ENCODE measurements at regions not wholly inside any gene's neighbourhood (a gene's known extent, or its start where the extent isn't known, plus 50 kb on each side); places are given as distances from the start of the nearest gene placed in this dataset.
"Not testable (repeated sequence)": the region's sequence is repeated elsewhere in the genome, so short reads cannot be mapped to it uniquely, and the experiment has no call there.

- no peaks in the 10 kb centered on the region for H3K4me1 Mint-ChIP-seq
- H3K27me3 Mint-ChIP-seq: no peaks in the 10 kb centered on the region
- no peak overlapping the region for H3K4me3 Mint-ChIP-seq
- H3K9me3 Mint-ChIP-seq: peaks cover 7% of the 10 kb centered on the region
- no peaks in the 10 kb centered on the region for H3K36me3 Mint-ChIP-seq
- no peak overlapping the region for H3K27ac Mint-ChIP-seq
Observed at GRCh38 chr2:78778756-78779510, 246.6 kb upstream of the REG3G start.

DNA sequence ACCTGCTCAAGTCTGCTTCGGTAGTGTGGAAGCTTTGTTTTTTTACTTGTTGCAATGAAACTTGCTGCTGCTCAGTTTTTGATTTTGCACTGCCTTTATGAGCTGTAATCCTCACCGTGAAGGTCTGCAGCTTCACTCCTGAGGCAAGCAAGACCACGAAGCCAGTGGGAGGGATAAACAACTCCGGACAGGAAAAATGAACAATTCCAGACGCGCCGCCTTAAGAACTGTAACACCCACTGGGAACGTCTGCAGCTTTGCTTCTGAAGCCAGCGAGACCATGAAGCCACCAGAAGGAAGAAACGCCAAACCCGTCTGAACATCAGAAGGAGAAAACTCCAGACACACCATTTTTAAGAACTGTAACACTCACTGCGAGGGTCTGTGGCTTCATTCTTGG, 245.7 kb upstream of the REG3G start:
- Mint-ChIP-seq H3K27ac (no peak overlapping the region), H3K27me3 (no peaks in the 10 kb centered on the region), H3K4me1 (no peaks in the 10 kb centered on the region), H3K36me3 (no peaks in the 10 kb centered on the region), H3K4me3 (no peak overlapping the region), H3K9me3 (peaks cover 7% of the 10 kb centered on the region)

- Mint-ChIP-seq H3K27me3 (no peaks in the 10 kb centered on the region), H3K27ac (no peak overlapping the region), H3K36me3 (no peaks in the 10 kb centered on the region), H3K9me3 (peaks cover 7% of the 10 kb centered on the region), H3K4me1 (no peaks in the 10 kb centered on the region), H3K4me3 (no peak overlapping the region)
Observed at GRCh38 chr2:78780256-78780655, 245.2 kb upstream of the REG3G start.

- H3K27me3 Mint-ChIP-seq: no peaks in the 10 kb centered on the region
- no peaks in the 10 kb centered on the region for H3K36me3 Mint-ChIP-seq
- peaks cover 7% of the 10 kb centered on the region for H3K9me3 Mint-ChIP-seq
- no peak overlapping the region for H3K27ac Mint-ChIP-seq
- H3K4me3 Mint-ChIP-seq: no peak overlapping the region
- no peaks in the 10 kb centered on the region for H3K4me1 Mint-ChIP-seq
Observed at GRCh38 chr2:78780864-78781583, 244.5 kb upstream of the REG3G start.

GRCh38 chr2:78782196-78782595, 243.3 kb upstream of the REG3G start:
- no peaks in the 10 kb centered on the region for H3K27me3 Mint-ChIP-seq

GRCh38 chr2:78811955-78812610, 213.4 kb upstream of the REG3G start:
- no peaks in the 10 kb centered on the region for H3K36me3 Mint-ChIP-seq
- no peaks in the 10 kb centered on the region for H3K27me3 Mint-ChIP-seq
- H3K9me3 Mint-ChIP-seq: peaks cover 8% of the 10 kb centered on the region
- H3K4me1 Mint-ChIP-seq: no peaks in the 10 kb centered on the region
- H3K4me3 Mint-ChIP-seq: no peak overlapping the region
- H3K27ac Mint-ChIP-seq: no peak overlapping the region

More at GRCh38 chr2:78782196-78782595, 243.3 kb upstream of the REG3G start:
- Mint-ChIP-seq H3K9me3 (peaks cover 7% of the 10 kb centered on the region), H3K36me3 (no peaks in the 10 kb centered on the region), H3K4me3 (no peak overlapping the region), H3K27ac (no peak overlapping the region), H3K4me1 (no peaks in the 10 kb centered on the region)

DNA sequence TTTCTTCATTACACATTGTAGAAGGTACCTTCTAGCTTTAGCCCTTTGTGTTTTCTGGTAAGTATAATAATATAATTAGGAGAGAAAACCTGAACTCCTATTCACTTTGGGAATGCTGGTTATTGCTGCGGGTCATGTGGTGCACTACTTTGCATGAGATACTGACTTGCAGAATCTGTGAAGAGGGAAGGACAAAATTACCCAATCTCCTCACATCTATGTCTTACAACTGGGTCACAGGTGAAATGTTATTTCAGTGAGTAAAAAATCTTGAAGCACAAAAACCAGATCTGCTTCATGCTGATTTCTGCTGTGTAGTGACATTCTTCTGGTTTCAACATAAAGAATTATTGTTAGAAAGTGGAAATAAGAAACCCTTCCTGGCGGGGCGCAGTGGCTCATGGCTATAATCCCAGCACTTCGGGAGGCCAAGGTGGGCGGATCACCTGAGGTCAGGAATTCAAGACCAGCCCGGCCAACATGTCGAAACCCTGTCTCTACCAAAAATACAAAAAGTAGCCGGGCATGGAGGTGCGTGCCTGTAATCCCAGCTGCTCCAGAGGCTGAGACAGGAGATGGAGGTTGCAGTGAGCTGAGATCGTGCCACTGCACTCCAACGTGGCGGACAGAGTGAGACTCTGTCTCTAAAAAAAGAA, 211.0 kb upstream of the REG3G start:
- Mint-ChIP-seq H3K9me3 (no peaks in the 10 kb centered on the region), H3K4me1 (no peaks in the 10 kb centered on the region), H3K27ac (no peak overlapping the region), H3K4me3 (no peak overlapping the region), H3K36me3 (no peaks in the 10 kb centered on the region), H3K27me3 (no peaks in the 10 kb centered on the region)

DNA sequence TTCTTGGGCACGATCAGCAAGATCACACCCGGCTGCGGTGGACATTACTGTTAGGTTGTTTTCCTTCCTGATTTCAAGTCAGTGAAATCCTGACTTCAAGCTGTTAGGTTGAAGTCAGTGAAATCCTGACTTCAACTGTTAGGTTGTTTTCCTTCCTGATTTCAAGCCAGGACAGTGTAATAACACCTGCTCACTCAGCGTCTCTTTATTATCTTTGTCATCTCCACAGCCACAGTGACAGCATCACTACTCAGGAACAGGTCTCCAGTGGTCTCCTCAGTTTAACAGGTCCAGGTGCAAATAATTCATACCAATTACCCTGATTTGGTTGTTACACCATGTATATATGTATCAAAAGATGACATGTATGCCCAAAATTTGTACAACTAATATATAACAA, 208.1 kb upstream of the REG3G start:
- Mint-ChIP-seq H3K27me3 (no peaks in the 10 kb centered on the region), H3K4me1 (no peaks in the 10 kb centered on the region), H3K9me3 (no peaks in the 10 kb centered on the region), H3K27ac (no peak overlapping the region), H3K4me3 (no peak overlapping the region), H3K36me3 (no peaks in the 10 kb centered on the region)

DNA sequence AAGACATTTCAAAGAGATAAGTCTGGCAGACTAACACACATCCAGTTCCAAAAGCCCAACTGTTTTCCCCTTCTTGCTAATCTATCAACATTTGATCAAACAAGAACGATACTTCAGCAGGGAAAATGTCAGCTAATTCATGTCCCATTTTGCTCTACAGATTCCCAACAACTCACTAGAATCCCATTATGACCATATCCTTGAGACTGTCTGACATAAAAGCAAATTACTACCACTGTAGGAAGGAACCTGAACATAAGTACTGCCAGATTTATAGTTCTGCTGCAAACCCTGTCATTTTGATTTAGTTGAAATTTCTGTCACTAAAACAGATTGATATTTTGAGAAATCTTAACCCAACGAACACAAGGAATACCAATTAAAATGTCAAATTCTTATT, 193.0 kb upstream of the REG3G start:
- no peaks in the 10 kb centered on the region for H3K4me1 Mint-ChIP-seq
- H3K27me3 Mint-ChIP-seq: no peaks in the 10 kb centered on the region
- no peaks in the 10 kb centered on the region for H3K36me3 Mint-ChIP-seq
- H3K27ac Mint-ChIP-seq: no peak overlapping the region
- peaks cover 8% of the 10 kb centered on the region for H3K9me3 Mint-ChIP-seq
- no peak overlapping the region for H3K4me3 Mint-ChIP-seq

DNA sequence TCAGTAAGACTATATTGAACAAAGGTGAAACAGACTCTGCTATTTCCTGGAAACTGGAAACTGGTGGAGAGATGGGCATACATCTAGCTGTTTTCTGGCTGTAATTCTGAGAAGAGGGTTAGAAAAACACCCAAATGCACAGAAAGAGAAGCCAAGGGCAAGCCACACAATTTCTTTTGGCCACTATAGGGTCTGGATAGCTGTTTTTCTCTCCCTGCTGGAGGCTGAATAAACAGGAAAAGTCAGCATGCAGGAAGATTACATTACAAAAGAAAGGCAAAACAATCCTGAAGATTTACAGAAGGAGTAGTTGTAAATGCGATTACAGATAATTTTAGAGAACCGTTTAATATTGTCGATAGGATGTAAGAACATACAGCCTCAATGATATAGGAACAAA, 186.2 kb upstream of the REG3G start:
- Mint-ChIP-seq H3K27me3 (no peaks in the 10 kb centered on the region), H3K36me3 (no peaks in the 10 kb centered on the region), H3K4me3 (no peak overlapping the region), H3K9me3 (peaks cover 8% of the 10 kb centered on the region), H3K4me1 (no peaks in the 10 kb centered on the region), H3K27ac (no peak overlapping the region)

DNA sequence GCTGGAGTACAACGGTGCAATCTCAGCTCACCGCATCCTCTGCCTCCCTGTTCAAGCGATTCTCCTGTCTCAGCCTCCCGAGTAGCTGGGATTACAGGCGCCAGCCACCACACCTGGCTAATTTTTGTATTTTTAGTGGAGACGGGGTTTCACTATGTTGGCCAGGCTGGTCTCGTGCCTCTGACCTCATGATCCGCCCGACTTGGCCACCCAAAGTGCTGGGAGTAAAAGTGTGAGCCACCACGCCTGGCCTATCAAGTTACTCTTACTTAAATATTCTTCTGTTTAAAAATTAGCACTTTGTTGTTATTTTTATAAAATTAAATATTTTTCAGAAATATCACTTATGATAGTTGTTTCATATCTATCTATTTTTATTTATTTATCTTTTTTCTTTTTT, 185.2 kb upstream of the REG3G start:
- H3K4me3 Mint-ChIP-seq: not testable (repeated sequence)

DNA sequence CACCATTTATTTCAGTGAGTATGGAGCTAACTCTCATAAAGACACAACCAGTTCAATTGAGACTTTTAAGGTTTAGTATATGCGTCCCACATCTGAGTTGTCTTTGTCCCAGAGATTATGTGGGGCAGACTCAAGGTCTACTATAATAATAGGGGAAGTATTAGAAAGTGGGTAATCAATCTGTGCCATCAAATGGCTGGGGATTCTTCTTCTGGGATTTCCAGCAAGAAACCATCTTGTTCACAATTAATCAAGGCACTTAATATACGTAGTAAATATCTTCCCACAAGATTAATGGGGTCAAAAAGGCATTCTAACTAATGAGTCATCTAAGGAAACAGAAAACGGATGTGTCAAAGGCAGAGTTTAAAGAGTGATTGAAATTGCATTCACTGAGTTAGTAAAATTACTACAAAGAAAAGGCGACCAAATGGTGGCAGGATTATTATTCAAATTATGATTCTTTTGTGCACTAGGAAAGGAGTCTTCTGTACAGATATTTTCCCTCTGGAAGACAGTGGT, 179.8 kb upstream of the REG3G start:
- H3K9me3 Mint-ChIP-seq: no peaks in the 10 kb centered on the region
- no peaks in the 10 kb centered on the region for H3K27me3 Mint-ChIP-seq
- H3K4me3 Mint-ChIP-seq: no peak overlapping the region
- no peaks in the 10 kb centered on the region for H3K4me1 Mint-ChIP-seq
- no peaks in the 10 kb centered on the region for H3K36me3 Mint-ChIP-seq
- no peak overlapping the region for H3K27ac Mint-ChIP-seq

More for the DNA sequence above, 185.2 kb upstream of the REG3G start:
- H3K36me3 Mint-ChIP-seq, H3K27ac Mint-ChIP-seq, H3K9me3 Mint-ChIP-seq, H3K27me3 Mint-ChIP-seq, H3K4me1 Mint-ChIP-seq: not testable (repeated sequence)

DNA sequence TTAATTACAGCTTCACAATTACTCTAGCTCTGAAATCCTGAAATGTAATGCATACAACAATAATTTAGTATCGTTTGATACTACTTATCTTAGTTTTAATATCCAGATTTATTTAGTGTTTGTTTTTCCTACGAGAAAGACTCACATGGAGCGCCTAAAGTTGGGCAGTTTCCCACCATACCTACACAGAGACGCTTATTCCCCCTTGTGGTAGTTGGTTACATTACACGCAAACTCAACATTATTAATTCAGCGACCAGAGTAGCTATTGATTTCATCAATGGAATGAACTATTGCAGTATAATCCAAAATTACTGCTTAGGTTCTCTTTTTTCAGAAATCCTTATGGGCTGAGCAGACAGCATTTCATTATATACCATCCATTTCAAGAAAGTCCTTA, 164.0 kb upstream of the REG3G start:
- H3K9me3 Mint-ChIP-seq: peaks cover 19% of the 10 kb centered on the region
- H3K4me3 Mint-ChIP-seq: no peak overlapping the region
- H3K27ac Mint-ChIP-seq: no peak overlapping the region
- H3K4me1 Mint-ChIP-seq: no peaks in the 10 kb centered on the region
- no peaks in the 10 kb centered on the region for H3K36me3 Mint-ChIP-seq
- no peaks in the 10 kb centered on the region for H3K27me3 Mint-ChIP-seq

- no peak overlapping the region for H3K27ac Mint-ChIP-seq
- no peaks in the 10 kb centered on the region for H3K36me3 Mint-ChIP-seq
- H3K4me3 Mint-ChIP-seq: no peak overlapping the region
- H3K27me3 Mint-ChIP-seq: no peaks in the 10 kb centered on the region
- peaks cover 16% of the 10 kb centered on the region for H3K9me3 Mint-ChIP-seq
- no peaks in the 10 kb centered on the region for H3K4me1 Mint-ChIP-seq
Observed at GRCh38 chr2:78864205-78864604, 161.3 kb upstream of the REG3G start.

DNA sequence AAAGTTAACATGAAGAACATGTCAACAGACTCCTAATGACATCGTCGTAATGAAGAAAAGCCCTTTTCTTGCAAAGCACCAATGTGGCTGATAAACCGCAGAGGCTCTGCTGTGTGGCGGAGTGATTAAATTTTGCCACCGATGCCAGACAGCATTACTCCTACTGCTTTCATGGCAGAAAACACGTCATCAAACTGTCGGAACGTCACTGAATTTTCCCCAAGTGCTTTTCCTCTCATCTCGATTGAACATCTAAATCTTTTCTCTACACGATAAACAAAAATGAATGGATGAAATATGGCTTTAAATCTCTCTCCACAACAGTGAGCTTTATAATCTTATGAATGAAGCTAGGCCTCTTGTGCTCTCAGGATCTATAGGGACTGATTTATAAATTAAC, 159.8 kb upstream of the REG3G start:
- H3K27ac Mint-ChIP-seq: no peak overlapping the region
- no peaks in the 10 kb centered on the region for H3K36me3 Mint-ChIP-seq
- H3K27me3 Mint-ChIP-seq: no peaks in the 10 kb centered on the region
- H3K9me3 Mint-ChIP-seq: peaks cover 19% of the 10 kb centered on the region
- H3K4me3 Mint-ChIP-seq: no peak overlapping the region
- H3K4me1 Mint-ChIP-seq: no peaks in the 10 kb centered on the region
